ENCODE measurements at regions not wholly inside any gene's neighbourhood (a gene's known extent, or its start where the extent isn't known, plus 50 kb on each side); places are given as distances from the start of the nearest gene placed in this dataset.
A peak's percentile ranks its signal among the peaks of the same experiment; 100 is the strongest.

DNA sequence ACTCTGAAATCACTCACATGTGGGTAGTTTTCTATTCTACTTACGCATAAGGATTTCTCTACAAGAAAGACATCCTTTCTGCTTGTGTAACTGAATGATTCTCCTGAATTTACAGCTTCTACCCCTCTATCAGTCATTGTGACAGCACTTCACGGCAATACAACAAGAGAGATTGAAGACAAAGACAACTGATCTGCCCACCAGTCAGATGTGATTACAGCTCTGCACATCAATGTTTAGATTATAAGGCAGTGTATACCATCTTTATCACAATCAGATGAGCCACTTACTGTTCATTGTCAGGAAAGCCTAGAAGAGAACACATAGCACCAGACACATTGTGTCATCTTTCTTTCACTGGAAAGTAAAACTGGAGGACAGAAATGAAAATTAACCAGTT is 324.4 kb downstream of the CENPC start:
- DNase-seq: no peak

DNA sequence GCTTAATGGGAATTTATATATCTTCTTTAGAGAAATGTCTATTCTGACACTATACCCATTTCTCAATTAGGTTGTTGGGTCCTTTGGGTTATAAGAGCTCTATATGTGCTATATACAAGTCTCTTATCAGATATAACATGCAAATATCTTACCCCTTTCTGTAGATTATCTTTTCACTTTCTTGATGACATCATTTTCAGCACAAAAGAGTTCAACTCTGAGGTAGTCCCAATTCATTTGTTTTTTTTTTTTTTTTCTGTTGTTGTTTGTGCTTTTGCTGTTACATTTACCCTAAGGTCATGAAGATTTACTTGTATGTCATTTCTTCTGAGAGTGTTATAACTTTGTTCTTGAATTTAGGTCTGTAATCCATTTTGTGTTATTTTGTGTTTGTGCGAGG is 326.4 kb downstream of the CENPC start:
- DNase-seq: no peak

DNA sequence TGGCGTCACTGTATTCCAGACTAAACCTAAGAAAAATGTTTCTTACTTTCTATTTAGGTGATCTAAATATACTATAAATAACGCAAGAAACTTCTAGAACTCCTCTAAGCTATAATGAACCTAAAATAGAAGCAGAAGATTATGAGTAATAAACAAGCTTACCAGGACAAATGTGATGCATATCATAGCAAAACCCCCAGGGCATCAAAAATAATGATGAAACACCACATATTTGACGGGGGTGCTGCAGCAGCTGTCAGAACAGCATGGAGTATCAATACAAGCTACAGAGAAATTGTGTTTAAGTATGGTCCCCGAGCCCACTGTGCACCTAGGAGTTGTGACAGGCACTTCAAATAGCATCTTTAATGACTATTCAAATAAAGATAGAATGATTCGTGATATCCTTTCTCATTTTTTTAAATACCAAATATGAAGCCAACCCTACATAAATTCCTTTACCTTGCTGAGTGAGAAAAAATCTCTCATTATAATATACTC is 337.3 kb downstream of the CENPC start:
- DNase-seq: no peak

DNA sequence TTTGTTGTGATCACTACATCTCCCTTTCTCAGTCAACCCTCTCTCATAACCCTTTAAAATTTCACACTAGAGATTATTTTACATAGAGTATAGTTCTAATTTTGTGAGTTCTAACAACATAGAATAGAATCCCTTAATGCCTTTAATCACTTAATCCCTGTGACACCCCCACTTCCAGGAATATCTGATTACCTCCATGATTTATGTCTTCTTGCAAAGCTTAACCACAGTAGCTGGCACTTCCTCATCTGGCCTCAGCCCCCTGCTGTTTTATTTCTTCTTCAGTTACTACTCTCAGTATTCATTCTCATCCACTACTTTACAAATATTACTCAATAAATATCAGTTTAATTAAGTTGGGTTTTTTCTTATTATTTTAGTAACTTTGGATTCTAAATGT is 340.9 kb downstream of the CENPC start:
- no peak for DNase-seq

DNA sequence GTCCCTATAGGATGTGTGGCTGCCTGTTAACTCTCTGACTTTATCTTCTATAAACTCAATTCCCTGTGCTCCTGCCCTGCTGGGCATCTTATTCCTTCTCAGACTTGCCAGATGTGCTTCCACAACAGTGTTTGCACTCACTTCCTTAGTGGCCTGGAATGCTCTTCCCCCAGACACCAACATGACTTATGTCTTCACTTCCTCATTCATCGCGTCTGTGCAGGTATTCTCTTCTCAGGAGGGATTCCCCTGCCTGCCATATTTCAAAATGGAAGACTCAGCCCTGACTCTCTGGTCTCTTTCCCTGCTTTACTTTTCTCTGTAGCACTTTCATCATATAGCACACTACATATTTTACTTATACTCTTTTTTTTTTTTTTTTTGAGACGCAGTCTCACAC is 344.0 kb downstream of the CENPC start:
- DNase-seq: no peak

DNA sequence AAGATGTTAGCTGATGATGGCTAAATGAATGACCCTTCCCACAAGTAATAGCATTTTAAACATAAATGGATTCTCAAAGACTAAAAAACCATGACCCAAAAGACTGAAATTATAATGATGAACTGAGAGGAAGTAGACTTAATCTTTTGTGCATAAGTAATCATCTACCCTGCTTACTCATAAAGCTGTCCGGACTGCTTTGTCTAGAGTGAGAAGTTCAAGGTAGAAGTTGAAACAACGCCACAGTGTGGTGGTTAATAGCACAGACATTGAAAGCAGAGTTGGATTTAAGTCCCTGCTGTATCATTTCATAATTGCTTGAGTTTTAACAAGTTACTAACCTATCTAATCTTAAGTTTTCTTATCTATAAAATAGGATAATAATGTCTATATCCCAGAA is 346.6 kb downstream of the CENPC start:
- DNase-seq: no peak

DNA sequence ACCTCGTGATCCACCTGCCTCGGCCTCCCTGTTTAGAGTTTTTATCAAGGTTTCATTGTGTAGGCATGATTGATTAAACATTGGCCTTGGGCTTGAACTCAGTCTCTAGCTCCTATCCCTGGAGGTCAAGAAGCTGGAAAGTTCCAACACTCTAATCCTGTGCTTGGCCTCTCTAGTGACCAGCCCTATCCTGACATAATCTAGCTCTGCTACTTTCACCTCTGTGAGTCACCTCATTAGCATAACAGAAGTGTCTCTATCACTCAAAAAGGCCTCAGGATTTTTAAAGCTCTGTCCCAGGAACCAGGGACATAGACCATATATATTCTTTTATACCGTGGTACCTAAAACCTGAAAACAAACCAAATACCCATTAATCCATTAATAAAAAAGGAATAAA is 377.5 kb downstream of the CENPC start:
- DNase-seq: no peak

DNA sequence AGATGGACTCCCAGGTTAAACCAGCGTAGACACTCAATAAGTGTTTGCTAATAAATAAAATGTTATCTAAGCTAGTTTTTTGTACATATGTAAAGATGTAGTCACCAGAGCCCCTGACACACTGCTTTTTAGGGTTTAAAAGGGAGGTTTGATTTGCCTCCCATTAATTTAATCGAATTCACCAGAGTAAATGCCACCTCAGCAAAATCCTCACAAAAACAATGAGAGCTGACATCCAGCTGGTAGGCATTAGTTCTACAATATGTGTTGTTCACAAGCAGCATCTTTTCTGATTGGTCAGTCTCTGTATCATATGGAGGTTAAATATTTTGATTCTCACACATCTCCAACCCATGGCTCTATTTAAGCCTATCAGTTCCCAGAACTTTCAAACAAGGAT is 382.6 kb downstream of the CENPC start:
- no peak for DNase-seq

DNA sequence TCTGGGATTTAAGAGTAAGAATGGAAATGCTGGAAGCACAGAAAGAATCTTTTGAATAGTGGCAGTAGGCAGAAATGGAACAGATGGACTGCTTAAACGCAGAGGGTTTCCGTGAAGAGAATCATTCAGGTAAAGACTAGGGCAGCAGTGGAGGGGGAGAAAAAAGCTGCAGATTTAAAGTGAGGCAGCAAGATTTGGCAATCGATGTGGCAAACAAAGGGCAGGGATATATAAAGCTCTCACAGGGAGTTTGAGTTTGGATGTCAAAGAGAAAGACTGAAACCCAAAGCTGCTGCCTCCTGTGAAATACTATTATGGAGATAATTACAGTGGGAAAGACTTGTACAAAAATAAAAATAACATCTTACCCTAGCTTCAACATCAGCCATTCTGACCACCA is 384.0 kb downstream of the CENPC start:
- no peak for DNase-seq

DNA sequence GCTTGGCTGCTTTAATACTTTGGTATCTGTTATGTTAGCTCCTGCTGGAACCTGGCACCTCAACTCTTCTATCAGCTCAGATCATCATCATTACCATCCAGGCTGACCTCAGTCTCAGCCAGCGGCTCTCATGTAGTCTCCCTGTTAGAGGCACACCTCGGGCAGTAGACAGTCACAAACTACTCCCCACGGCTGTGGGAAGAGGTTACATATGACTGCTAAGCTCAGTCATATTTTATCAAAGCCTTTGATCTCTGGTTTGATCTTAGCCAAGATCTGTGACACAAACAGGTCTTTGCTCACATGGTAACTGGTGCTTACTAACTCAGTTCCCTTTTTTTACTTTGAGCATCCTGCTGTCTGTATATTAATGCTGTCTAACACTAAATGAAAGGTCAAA is 384.9 kb downstream of the CENPC start:
- DNase-seq: no peak

DNA sequence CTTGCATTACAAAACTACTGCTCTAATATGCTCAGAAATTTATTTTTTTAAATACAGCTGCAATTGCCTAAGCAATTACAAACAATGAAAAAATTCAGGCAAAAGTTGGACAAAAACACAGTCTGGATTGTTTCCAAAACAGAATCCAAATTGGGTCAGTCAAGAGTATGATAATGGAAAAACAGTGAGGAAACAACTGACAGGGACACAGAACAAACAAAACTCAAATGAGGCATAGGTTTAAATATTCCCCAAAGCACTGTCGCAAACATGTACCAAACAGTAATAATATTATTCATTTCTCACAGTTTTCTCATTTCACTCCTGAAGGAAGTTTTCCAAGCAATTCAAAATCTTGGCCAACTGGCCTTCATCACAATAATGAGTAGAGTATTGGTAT is 386.6 kb downstream of the CENPC start:
- DNase-seq: no peak

DNA sequence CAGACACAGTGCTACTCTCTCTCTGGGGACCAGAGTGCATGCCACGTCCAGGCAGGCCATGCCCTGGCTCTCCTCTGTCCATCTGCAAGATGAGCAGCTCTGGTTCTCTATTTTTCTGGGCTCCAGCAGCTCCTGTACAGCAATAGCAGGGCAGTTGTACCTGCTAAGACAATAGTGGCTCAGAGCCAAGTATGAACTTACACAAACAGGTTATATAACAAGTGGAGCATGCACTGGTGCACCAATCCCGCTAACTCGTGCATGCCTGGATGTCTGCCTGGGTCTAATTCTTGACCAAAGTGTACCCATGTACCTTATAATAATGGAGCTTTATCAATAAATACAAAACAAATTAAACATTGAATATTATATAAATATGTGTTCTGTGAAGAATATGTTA is 392.3 kb downstream of the CENPC start:
- no peak for DNase-seq

DNA sequence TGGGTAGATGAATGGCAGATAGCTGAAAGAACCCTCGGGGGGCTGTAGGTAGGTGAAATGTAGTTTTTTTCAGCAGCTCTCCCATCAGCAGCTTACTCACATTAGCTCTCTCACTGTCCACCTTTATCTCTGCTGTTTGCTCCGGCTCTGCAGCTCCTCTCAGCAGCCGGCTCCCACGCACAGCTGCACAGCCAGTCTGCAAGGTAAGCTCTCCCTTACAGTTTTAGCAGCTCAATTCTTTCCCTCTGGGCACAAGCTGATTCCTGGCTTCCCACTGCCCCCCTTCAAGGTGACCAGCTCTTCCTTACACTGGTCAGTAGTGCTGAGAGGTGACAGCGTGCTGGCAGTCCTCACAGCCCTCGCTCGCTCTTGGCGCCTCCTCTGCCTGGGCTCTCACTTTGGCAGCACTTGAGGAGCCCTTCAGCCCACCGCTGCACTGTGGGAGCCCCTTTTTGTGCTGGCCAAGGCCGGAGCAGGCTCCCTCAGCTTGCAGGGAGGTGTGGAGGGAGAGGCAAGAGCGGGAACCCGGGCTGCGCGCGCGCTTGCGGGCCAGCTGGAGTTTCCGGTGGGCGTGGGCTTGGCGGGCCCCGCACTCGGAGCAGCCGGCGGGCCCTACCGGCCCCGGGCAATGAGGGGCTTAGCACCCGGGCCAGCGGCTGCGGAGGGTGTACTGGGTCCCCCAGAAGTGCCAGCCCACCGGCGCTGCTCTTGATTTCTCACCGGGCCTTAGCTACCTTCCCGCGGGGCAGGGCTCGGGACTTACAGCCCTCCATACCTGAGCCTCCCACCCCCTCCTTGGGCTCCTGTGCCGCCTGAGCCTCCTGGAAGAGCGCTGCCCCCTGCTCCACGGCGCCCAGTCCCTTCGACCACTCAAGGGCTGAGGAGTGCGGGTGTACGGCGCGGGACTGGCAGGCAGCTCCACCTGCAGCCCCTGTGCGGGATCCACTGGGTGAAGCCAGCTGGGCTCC is 393.6 kb downstream of the CENPC start:
- DNase-seq: no peak

DNA sequence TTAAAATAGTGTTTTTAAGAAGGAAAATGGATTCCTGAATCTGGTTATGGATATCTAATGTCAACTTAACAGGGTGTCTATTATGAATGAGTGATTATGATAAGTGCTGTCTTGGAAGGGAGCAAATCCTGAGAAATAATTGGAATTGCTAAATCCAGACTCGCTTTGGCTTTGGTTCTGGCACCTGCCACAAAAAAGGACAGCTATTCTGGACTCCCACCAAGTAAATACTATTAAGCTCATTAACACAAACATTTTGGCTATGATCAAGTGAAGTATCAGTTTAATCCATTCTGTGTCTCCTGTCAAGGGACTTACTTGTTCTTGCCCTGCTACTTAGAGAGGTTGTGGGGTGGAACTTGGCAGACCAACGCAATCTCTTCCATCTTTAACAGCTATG is 403.7 kb downstream of the CENPC start:
- DNase-seq: peak; percentile 55

DNA sequence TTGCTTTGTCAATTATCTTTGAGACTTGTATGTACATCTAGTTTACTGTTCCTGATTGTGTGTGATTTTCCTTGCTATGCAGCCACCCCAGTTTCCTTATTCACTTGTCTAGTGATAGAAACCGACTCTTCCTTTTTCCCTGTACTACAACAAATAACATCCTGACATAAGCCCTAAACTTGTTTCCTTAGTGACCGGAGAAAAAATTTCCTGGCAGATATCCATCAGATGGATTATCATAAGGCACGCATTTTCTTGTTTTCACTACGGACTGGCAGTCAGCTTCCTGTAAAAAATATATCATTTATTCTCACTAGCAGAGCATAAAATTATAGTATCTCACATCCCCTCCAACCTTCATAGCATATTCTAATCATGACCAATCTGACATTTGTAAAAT is 410.7 kb downstream of the CENPC start:
- no peak for DNase-seq

DNA sequence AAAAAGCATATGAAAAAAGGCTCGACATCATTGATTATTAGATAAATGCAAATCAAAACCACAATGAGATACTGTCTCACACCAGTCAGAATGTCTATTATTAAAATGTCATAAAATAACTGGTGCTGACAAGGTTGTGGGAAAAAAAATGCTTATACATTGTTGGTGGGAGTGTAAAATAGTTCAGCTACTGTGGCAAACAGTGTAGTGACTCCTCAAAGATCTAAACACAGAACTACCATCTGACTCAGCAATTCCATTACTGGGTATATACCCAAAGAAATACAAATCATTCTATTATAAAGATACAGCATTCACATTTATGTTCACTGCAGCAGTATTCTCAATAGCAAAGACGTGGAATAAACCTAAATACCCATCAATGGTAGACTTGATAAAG is 412.1 kb downstream of the CENPC start:
- DNase-seq: no peak

DNA sequence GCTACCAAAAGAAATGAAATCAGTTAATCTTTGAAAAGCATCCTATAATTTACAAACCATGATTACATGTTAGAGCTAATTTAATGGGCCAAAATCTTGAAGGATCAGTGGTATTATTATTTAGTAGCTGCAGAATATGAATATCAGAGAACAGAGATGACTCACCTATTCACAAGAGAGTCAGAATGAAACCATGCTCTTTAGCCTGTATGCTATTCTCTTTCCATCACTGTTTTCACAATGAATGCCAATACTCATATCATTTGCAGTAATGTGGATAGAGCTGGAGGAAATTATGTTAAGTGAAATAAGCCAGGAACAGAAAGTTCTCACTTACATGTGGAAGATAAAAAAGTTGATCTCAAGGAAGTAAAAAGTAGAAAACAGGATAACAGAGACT is 414.1 kb downstream of the CENPC start:
- DNase-seq: no peak

DNA sequence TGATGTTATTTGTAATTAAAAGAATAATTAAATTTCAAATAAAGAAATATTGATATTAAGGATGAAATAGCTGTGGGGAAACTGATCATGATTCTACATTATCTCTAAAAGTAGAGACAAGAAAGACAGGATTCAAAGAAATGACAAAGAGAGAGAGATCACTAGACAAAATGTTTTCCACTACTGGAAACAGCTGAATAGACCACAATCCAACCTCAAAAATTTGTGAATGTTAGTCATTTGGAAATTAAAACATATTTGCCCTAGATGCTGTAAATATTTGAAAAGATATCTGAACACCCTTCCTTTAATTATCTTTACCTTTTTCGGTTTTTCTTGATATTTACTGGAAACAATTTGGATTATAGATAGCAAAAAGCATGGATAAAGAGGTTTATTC is 414.9 kb downstream of the CENPC start:
- DNase-seq: no peak

DNA sequence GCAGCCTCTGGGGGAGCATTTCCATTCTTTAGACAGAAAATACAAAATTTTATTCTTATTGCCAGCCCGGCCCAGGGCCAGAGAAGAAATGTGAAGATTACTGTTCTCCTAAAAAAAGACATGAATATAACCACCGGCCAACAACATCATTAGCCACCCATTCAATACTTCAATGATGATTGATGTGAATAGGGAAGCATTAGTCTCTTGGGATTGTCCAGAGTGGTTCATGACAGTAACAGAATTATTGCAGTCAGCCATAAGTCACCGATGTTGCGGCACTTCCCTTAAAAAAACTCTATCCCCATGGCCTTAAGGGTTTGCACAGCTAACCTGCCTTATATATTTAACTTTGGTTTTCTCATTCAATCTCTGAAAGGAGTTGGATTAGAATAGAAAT is 418.7 kb downstream of the CENPC start:
- DNase-seq: no peak

DNA sequence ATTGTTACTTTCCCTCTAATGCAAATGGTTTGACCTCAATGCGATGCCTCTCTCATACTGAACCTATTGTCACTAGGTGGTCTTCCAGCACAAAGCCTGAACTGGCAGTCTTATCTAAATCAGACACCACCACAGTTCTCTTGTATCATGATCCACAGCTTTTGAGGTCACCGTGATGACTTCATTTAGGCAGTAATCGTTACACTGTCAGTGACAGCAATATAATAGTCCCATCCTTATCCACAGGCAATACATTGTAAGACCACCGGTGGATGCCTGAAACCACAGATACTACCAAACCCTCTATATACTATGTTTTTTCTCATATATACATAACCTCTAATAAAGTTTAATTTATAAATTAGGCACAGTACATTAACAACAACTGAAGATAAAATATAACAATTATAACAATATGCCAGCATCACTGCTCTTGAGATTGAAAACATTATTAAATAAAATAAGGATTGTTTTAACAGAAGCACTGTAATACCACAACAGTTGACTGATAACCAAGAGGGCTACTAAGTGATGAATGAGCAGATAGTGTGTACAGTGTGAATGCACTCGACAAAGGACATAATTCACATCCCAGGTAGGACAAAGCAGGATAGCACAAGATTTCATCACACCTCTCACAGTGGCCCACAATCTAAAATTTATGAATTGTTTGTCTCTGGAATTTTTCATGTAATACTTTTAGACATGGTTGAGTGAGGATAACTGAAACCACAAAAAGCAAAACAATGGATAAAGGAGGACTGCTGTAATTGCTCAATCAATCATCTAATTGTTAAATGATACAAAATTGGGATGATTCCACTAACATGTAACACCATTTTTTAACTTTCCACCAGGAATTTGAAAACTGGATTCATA is 419.4 kb downstream of the CENPC start:
- no peak for DNase-seq

DNA sequence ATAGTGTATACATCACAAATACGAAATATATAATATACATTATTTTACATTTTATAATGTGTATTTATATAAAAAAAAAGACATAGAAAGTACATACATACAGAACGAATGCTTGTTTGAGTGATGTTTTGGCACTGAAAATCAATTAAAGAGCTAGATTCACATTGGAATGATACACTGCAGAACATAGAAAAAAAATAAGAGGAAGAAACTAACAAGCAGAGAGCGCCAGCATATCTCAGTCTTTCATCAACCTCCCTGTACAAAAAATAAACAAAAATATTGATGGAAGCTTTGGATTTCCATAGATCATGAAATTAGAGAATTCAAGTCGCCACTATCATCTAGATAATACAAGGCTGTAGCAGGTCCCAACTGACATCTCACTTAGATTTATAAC is 420.6 kb downstream of the CENPC start:
- DNase-seq: no peak

DNA sequence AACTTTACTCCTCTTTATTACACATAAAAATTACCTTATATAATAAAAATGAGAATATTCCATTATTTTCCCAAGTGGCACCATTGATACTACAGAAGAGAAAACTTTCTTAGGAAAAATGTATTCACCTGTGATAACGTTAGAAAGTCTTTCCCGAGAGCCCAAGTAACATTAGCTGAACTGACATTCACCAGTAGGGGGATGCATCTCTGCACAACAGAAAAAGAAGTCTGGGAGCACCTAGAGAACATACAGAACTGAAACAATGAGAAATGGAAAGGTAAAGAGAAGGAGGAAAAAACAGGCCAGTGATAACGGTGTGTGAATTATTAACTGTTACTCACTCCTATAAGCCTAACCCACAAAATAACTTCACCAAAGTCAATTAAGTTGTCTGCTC is 423.3 kb downstream of the CENPC start:
- DNase-seq: no peak

DNA sequence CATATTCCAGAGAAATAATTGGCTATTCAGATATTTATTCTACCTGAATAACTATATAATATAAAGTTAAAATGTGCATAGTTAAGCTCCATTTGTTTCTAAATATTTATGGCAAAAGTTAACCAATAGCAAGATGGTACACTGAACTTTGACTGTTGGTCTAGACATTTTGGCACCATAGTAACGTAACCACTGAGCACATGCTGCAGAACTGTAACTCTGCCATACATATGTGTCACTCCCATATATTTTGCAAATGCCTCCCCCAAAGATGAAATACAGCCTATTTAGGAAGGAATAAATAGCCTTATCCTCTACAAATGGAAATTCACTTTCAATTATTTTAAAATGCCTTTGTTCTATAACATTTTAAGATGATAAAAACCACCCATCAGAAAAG is 424.9 kb downstream of the CENPC start:
- no peak for DNase-seq

DNA sequence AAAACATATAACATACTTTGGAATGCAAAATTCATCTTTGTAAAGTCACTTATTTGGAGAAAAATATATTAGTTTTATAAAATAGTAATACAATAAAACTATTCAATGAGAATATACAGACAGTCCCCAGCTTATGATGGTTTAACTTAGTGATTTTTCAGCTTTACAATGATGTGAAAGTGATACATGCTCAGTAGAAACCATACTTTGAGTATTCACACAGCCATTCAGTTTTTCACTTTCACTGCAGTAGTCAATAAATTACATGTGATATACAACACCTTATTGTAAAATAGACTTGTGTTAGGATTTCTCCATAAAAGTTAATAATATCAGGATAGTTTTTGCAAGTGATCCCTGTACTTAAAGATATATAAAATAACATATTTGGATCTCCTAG is 436.0 kb downstream of the CENPC start:
- DNase-seq: no peak
